ENCODE measurements at regions not wholly inside any gene's neighbourhood (a gene's known extent, or its start where the extent isn't known, plus 50 kb on each side); places are given as distances from the start of the nearest gene placed in this dataset.

DNA sequence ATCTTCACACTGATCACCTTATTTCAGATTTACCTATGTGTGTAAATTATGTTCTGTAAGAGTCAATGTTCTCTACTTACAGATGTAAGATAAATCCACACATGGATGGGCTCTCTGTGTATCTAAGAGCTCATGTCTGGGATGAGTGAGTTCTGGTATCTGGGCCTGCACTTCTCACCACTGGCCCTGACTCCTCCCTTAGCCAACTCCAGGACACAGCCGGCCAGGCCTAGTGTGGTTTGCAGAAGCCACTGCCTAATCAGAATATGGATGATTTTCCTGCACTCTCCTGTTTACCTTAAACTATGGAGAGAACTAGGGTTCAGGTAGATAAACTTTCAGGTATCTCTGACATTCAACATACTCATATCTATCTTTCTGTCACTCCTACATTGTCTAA, 1284.8 kb downstream of the TMEM121 start:
- intact Hi-C loops (cut with micrococcal nuclease; ENCODE audit: unreplicated experiment): no loop called here
- TF ChIP-seq CTCF (IDR thresholded peaks at IDR 0.05; ENCODE audit: insufficient read depth in 1 of 2, low read depth in 1 of 2, low read length in 1 of 2, severe bottlenecking in 1 of 2, unreplicated experiment in 1 of 2): no peak

DNA sequence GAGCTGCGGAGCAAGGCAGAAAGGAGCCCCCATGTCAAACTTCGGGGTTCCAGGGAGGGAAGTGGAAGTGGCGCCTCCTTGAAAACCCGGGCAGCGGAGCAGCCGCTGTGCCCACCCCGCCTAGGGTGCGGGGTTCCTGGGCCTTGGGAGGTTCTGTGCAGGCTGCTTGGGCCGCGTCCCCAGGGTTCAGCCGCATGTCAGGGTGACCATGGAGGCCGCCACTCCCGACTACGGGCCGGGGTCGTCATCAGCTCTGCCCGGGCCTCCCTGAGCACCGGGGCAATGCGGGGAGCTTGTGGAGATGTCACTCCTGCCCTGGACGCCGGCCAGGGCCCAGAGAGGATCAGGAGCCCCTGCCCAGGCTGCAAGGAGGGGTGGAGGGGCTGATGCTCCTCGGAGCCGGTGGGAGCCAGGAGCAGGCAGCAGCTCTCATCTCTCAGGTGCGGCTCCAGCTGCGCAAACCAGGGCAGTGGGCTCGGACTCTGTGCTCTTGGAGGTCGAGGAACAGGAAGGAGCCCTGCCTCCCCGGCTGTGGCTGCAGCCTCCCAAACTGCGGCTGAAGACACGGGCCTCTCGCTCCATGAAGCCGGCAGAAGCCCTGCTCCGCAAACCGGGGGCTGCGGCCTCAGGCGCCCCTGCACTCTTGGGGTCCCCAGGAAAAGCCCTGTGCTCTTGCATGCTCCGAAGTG, 1286.5 kb downstream of the TMEM121 start:
- H3K4me3 ChIP-seq (ENCODE audit: low read depth, low read length): no peak overlapping the region
- H3K4me1 ChIP-seq: no peaks in the 10 kb centered on the region
- no peak overlapping the region for H3K4me3 Mint-ChIP-seq (ENCODE audit: unreplicated experiment)
- no peaks in the 10 kb centered on the region for H3K36me3 Mint-ChIP-seq (ENCODE audit: insufficient read depth, unreplicated experiment)
- BruUV-seq (replicated peaks): no TSS peak
- POLR2A ChIA-PET: no interaction called here
- H3K36me3 ChIP-seq (ENCODE audit: control insufficient read depth, insufficient read depth, low read length): no peaks in the 10 kb centered on the region
- H3K9me3 Mint-ChIP-seq (ENCODE audit: unreplicated experiment): no peaks in the 10 kb centered on the region
- H3K27me3 Mint-ChIP-seq (ENCODE audit: insufficient read depth, unreplicated experiment): no peaks in the 10 kb centered on the region
- no peak for TF ChIP-seq CTCF (IDR thresholded peaks at IDR 0.05; ENCODE audit: insufficient read depth in 1 of 2, low read depth in 1 of 2, low read length in 1 of 2, severe bottlenecking in 1 of 2, unreplicated experiment in 1 of 2)
- H3K27ac Mint-ChIP-seq (ENCODE audit: unreplicated experiment): no peak overlapping the region
- no peaks in the 10 kb centered on the region for H3K9me3 ChIP-seq
- CTCF ChIA-PET: no interaction called here
- DNase-seq: no peak
- H3K27me3 ChIP-seq (replicated peaks; ENCODE audit: control insufficient read depth, insufficient read depth, low read length): no peaks in the 10 kb centered on the region
- intact Hi-C loops (cut with micrococcal nuclease; ENCODE audit: unreplicated experiment): no loop called here
- H3K4me1 Mint-ChIP-seq (ENCODE audit: low read depth, unreplicated experiment): no peaks in the 10 kb centered on the region

More for the DNA sequence above, 1284.8 kb downstream of the TMEM121 start:
- H3K4me1 ChIP-seq: no peaks in the 10 kb centered on the region
- H3K4me1 Mint-ChIP-seq (ENCODE audit: low read depth, unreplicated experiment): no peaks in the 10 kb centered on the region
- H3K27me3 ChIP-seq (replicated peaks; ENCODE audit: control insufficient read depth, insufficient read depth, low read length): no peaks in the 10 kb centered on the region; the same call in 1 of the 2 replicates
- no peaks in the 10 kb centered on the region for H3K27me3 Mint-ChIP-seq (ENCODE audit: insufficient read depth, unreplicated experiment)
- no peak for DNase-seq
- no peaks in the 10 kb centered on the region for H3K36me3 ChIP-seq (ENCODE audit: control insufficient read depth, insufficient read depth, low read length)
- BruUV-seq (replicated peaks): no TSS peak
- ChIA-PET CTCF (interaction anchor here (0.9 to 1.0 kb wide), 2 partner anchors 19 to 62 kb away, joined by 5 read pairs; no protein-coding TSS in a partner anchor), POLR2A (no interaction called here)
- no peak overlapping the region for H3K27ac Mint-ChIP-seq (ENCODE audit: unreplicated experiment)
- H3K9me3 ChIP-seq: no peaks in the 10 kb centered on the region
- H3K36me3 Mint-ChIP-seq (ENCODE audit: insufficient read depth, unreplicated experiment): no peaks in the 10 kb centered on the region
- no peak overlapping the region for H3K4me3 ChIP-seq (ENCODE audit: low read depth, low read length)
- H3K4me3 Mint-ChIP-seq (ENCODE audit: unreplicated experiment): no peak overlapping the region
- no peaks in the 10 kb centered on the region for H3K9me3 Mint-ChIP-seq (ENCODE audit: unreplicated experiment)

DNA sequence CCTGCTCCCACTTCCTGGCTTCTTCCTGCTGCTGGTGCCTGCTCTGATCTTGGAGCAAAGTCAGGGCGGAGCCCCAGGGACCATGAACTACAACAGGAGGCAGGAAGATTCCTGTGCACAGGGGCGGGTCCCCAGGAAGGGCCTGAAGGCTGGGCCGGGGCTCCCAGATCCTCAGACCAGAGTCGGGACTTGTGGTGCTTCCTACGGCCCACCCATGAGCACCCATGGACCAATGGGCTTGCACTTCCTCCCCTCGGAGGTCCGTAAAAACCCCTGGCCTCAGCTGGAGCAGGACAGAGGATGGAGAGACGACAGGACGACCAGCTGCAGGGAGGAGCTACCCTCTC, 1287.1 kb downstream of the TMEM121 start:
- Mint-ChIP-seq H3K36me3 (ENCODE audit: insufficient read depth, unreplicated experiment) (no peaks in the 10 kb centered on the region), H3K9me3 (ENCODE audit: unreplicated experiment) (no peaks in the 10 kb centered on the region), H3K27ac (ENCODE audit: unreplicated experiment) (no peak overlapping the region), H3K27me3 (ENCODE audit: insufficient read depth, unreplicated experiment) (no peaks in the 10 kb centered on the region), H3K4me3 (ENCODE audit: unreplicated experiment) (no peak overlapping the region), H3K4me1 (ENCODE audit: low read depth, unreplicated experiment) (no peaks in the 10 kb centered on the region)
- no TSS peak for BruUV-seq (replicated peaks)
- H3K27me3 ChIP-seq (replicated peaks; ENCODE audit: control insufficient read depth, insufficient read depth, low read length): no peaks in the 10 kb centered on the region
- H3K4me3 ChIP-seq (ENCODE audit: low read depth, low read length): no peak overlapping the region
- intact Hi-C loops (cut with micrococcal nuclease; ENCODE audit: unreplicated experiment): no loop called here
- H3K9me3 ChIP-seq: no peaks in the 10 kb centered on the region
- no peaks in the 10 kb centered on the region for H3K4me1 ChIP-seq
- ChIA-PET POLR2A (no interaction called here), CTCF (no interaction called here)
- H3K36me3 ChIP-seq (ENCODE audit: control insufficient read depth, insufficient read depth, low read length): no peaks in the 10 kb centered on the region
- no peak for DNase-seq
- TF ChIP-seq CTCF (IDR thresholded peaks at IDR 0.05; ENCODE audit: insufficient read depth in 1 of 2, low read depth in 1 of 2, low read length in 1 of 2, severe bottlenecking in 1 of 2, unreplicated experiment in 1 of 2): no peak
